ENCODE measurements at regions not wholly inside any gene's neighbourhood (a gene's known extent, or its start where the extent isn't known, plus 50 kb on each side); places are given as distances from the start of the nearest gene placed in this dataset.

DNA sequence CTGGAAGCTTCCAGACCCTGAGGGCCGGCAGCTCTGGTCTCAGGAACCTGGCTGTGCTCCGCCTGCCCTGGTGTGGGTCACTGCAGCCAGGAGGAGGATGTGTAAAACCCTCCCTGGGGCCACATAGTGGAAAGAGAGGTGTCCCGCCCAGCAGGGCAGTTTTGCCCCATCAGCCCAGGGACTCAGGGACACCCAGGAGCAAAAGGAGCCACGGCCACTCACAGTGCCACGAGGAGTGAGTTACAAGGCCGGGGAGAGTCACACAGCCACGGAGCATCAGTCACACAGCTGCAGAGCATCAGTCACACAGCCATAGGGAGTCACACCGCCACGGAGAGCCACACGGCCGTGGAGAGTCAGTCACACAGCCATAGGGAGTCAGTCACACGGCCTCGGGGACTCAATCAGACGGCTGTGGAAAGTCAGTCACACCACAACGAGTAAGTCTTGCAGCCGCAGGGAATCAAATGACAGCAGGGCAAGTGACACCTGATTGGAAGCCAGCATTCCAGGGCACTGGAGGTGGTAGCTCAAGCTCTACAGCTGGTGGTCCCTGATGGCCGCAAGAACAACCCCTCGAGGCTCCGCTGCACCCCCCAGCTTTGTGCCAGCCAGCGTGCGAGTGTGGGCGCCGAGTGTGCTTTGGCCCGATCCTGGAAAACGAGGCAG lies 60.9 kb downstream of the DLL1 start:
- H3K27ac ChIP-seq (ENCODE audit: low read depth, low read length) = no peak overlapping the region

DNA sequence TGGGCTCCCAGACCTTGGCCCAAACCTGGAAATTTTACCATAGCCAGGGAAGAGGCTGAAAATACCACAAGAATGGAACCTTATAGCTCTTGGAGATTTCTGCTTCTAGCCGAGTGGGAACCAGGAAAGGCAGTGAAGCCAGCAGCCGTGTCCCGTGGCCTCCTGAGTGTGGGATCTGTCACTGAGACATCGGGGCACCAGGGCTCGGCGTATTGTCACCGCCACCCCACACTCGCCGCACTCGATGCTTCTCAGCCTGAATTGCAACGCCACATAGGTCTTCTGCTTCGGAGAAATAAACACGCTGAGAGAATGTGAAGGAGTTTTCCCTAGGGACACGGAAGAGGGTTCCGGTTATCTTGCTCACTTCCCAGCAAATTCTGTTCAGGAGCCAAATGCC lies 61.5 kb downstream of the DLL1 start:
- Histone ChIP-seq H2AK5ac (ENCODE audit: low read length) (no peak overlapping the region), H2AFZ (ENCODE audit: insufficient read depth, low read length, poor library complexity) (no peak overlapping the region), H3K23ac (ENCODE audit: low read length) (no peak overlapping the region), H3K79me1 (ENCODE audit: low read length) (peaks cover 27% of the 10 kb centered on the region), H3K4me1 (ENCODE audit: control insufficient read depth in 1 of 2, insufficient read depth in 2 of 2, low read length in 2 of 2) (peaks cover 17 to 23% of the 10 kb centered on the region in 2 experiments), H3K18ac (ENCODE audit: low read length) (no peak overlapping the region), H3K4me2 (ENCODE audit: low read length) (no peak overlapping the region), H3K27me3 (ENCODE audit: insufficient read depth, low read length) (no peaks in the 10 kb centered on the region), H3K36me3 (ENCODE audit: control insufficient read depth in 1 of 2, insufficient read depth in 2 of 2, low read length in 2 of 2) (no peaks in the 10 kb centered on the region), H4K91ac (ENCODE audit: low read depth, low read length) (peak overlapping the region; percentile 18), H2BK120ac (ENCODE audit: insufficient read depth, low read length, poor library complexity) (no peak overlapping the region), H3K4ac (ENCODE audit: low read depth, low read length) (no peak overlapping the region), H4K8ac (ENCODE audit: low read depth, low read length) (no peak overlapping the region), H3K4me3 (ENCODE audit: low read depth, low read length) (no peak overlapping the region), H3K27ac (ENCODE audit: low read depth, low read length) (no peak overlapping the region), H3K79me2 (ENCODE audit: control insufficient read depth, insufficient read depth, low read length, poor library complexity) (no peaks in the 10 kb centered on the region), H2BK12ac (ENCODE audit: low read length) (no peak overlapping the region), H2BK5ac (ENCODE audit: low read depth, low read length, poor library complexity) (no peak overlapping the region), H3K9ac (ENCODE audit: low read length) (no peak overlapping the region), H4K12ac (ENCODE audit: low read depth, low read length) (no peak overlapping the region), H3K14ac (ENCODE audit: low read length) (peak overlapping the region; percentile 22), H3K9me3 (ENCODE audit: insufficient read depth, low read depth, low read length) (peaks cover 2% of the 10 kb centered on the region)
- DNase-seq = no peak
- no CpG with 5 or more reads among the region's 15 CpGs for WGBS (ENCODE audit: extremely low coverage, insufficient coverage, insufficient read length)

More for the DNA sequence above, 60.9 kb downstream of the DLL1 start:
- Histone ChIP-seq H3K4me1 (ENCODE audit: control insufficient read depth in 1 of 2, insufficient read depth in 2 of 2, low read length in 2 of 2) (peaks cover 15 to 18% of the 10 kb centered on the region in 2 experiments), H3K36me3 (ENCODE audit: control insufficient read depth in 1 of 2, insufficient read depth in 2 of 2, low read length in 2 of 2) (no peaks in the 10 kb centered on the region), H2AFZ (ENCODE audit: insufficient read depth, low read length, poor library complexity) (no peak overlapping the region), H2BK120ac (ENCODE audit: insufficient read depth, low read length, poor library complexity) (no peak overlapping the region), H3K4ac (ENCODE audit: low read depth, low read length) (no peak overlapping the region), H3K79me2 (ENCODE audit: control insufficient read depth, insufficient read depth, low read length, poor library complexity) (no peaks in the 10 kb centered on the region), H3K9me3 (ENCODE audit: insufficient read depth, low read depth, low read length) (peaks cover 2% of the 10 kb centered on the region), H3K14ac (ENCODE audit: low read length) (peak overlapping the region; percentile 32), H4K8ac (ENCODE audit: low read depth, low read length) (no peak overlapping the region), H3K9ac (ENCODE audit: low read length) (no peak overlapping the region), H3K79me1 (ENCODE audit: low read length) (peaks cover 24% of the 10 kb centered on the region), H2AK5ac (ENCODE audit: low read length) (peak overlapping the region; percentile 20), H2BK5ac (ENCODE audit: low read depth, low read length, poor library complexity) (no peak overlapping the region), H3K18ac (ENCODE audit: low read length) (no peak overlapping the region), H2BK12ac (ENCODE audit: low read length) (peak overlapping the region; percentile 13), H3K27me3 (ENCODE audit: insufficient read depth, low read length) (no peaks in the 10 kb centered on the region), H3K4me3 (ENCODE audit: low read depth, low read length) (no peak overlapping the region), H4K91ac (ENCODE audit: low read depth, low read length) (peak overlapping the region; percentile 15), H3K23ac (ENCODE audit: low read length) (no peak overlapping the region), H4K12ac (ENCODE audit: low read depth, low read length) (no peak overlapping the region), H3K4me2 (ENCODE audit: low read length) (no peak overlapping the region)
- no CpG with 5 or more reads among the region's 25 CpGs for WGBS (ENCODE audit: extremely low coverage, insufficient coverage, insufficient read length)
- DNase-seq = no peak

DNA sequence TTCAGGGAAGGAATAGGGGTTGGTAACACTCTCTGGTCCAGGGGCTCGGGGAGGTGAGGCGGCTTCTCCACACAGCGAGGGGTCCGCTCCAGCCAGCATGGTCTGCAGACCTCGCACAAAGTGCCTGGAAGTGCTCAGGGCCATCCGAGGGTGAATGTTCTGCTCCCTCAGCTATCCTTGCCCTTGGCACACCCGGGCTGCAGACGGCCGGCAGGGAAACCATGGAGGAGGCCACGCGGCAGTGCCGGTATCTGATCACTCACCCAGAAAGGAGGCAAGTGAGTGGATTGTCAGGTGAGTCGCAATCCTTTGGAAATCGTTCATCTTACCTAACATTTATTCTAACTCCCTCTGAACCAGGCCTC lies 62.0 kb downstream of the DLL1 start:
- peak overlapping the region; percentile 18 for H4K91ac ChIP-seq (ENCODE audit: low read depth, low read length)
- no peaks in the 10 kb centered on the region for H3K79me2 ChIP-seq (ENCODE audit: control insufficient read depth, insufficient read depth, low read length, poor library complexity)
- no peak overlapping the region for H3K14ac ChIP-seq (ENCODE audit: low read length)
- no peak overlapping the region for H3K4ac ChIP-seq (ENCODE audit: low read depth, low read length)
- H3K27ac ChIP-seq (ENCODE audit: low read depth, low read length) = no peak overlapping the region
- H4K8ac ChIP-seq (ENCODE audit: low read depth, low read length) = no peak overlapping the region
- no peak overlapping the region for H4K12ac ChIP-seq (ENCODE audit: low read depth, low read length)
- WGBS (ENCODE audit: extremely low coverage, insufficient coverage, insufficient read length) = no CpG with 5 or more reads among the region's 14 CpGs
- no peak overlapping the region for H3K9ac ChIP-seq (ENCODE audit: low read length)
- H2BK5ac ChIP-seq (ENCODE audit: low read depth, low read length, poor library complexity) = no peak overlapping the region
- peaks cover 19 to 27% of the 10 kb centered on the region in 2 experiments for H3K4me1 ChIP-seq (ENCODE audit: control insufficient read depth in 1 of 2, insufficient read depth in 2 of 2, low read length in 2 of 2)
- H2AFZ ChIP-seq (ENCODE audit: insufficient read depth, low read length, poor library complexity) = no peak overlapping the region
- no peak overlapping the region for H2BK120ac ChIP-seq (ENCODE audit: insufficient read depth, low read length, poor library complexity)
- no peak overlapping the region for H3K23ac ChIP-seq (ENCODE audit: low read length)
- H2BK12ac ChIP-seq (ENCODE audit: low read length) = peak overlapping the region; percentile 42
- no peaks in the 10 kb centered on the region for H3K27me3 ChIP-seq (ENCODE audit: insufficient read depth, low read length)
- peaks cover 2% of the 10 kb centered on the region for H3K9me3 ChIP-seq (ENCODE audit: insufficient read depth, low read depth, low read length)
- no peak overlapping the region for H3K4me3 ChIP-seq (ENCODE audit: low read depth, low read length)
- H2AK5ac ChIP-seq (ENCODE audit: low read length) = no peak overlapping the region
- H3K36me3 ChIP-seq (ENCODE audit: control insufficient read depth in 1 of 2, insufficient read depth in 2 of 2, low read length in 2 of 2) = no peaks in the 10 kb centered on the region
- DNase-seq = peak; percentile 51 to 64
- peaks cover 30% of the 10 kb centered on the region for H3K79me1 ChIP-seq (ENCODE audit: low read length)
- H3K4me2 ChIP-seq (ENCODE audit: low read length) = no peak overlapping the region
- H3K18ac ChIP-seq (ENCODE audit: low read length) = no peak overlapping the region

DNA sequence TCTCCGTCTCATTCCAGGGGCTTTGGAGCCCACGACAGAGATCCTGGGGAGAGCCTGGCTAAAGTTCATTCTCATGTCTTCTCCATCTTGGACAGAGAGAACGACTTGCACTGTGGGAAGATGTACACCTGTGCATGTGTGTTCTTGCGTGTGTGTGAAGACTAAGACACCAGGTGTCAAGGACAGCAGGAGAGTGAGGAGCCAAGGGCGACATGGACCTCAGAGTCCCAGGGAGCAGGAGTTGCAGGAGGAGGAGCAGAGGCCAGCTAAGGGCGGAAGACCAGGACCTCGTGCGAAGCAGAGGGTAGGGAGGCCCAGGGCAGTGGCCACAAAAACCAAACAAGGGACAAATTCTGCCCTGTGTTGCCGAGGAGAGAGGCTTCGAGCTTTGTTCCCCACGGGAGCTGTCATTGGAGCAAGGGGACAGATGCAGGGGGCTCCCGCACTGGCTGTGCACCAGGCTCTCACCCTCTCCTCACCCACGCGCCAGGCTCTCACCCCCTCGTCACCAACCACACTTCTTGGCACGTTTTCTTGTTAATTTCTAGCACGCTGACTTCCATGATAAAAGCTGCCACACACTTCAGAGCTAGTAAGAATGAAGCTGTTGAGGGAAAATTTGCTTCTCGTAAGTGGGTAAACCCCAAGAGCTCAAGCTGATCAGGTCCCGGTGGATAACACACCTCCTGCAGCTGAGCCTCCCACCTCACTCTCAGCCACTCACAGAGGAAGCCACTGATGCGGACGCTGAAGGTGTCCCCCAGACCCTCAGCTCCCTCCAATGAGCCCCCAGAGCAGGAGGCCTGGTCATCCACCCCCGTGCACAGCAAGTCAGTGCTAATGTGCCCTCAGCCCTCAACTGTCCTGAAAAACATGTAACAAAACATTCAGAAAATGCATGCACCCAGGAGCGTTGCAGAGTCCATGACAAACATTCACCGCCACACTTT lies 62.6 kb downstream of the DLL1 start:
- Histone ChIP-seq H3K14ac (ENCODE audit: low read length) (peak overlapping the region; percentile 42), H2BK120ac (ENCODE audit: insufficient read depth, low read length, poor library complexity) (peak overlapping the region; percentile 7), H2AFZ (ENCODE audit: insufficient read depth, low read length, poor library complexity) (no peak overlapping the region), H3K9ac (ENCODE audit: low read length) (no peak overlapping the region), H2BK5ac (ENCODE audit: low read depth, low read length, poor library complexity) (no peak overlapping the region), H3K4ac (ENCODE audit: low read depth, low read length) (no peak overlapping the region), H3K4me1 (ENCODE audit: control insufficient read depth in 1 of 2, insufficient read depth in 2 of 2, low read length in 2 of 2) (peaks cover 24 to 33% of the 10 kb centered on the region in 2 experiments), H4K8ac (ENCODE audit: low read depth, low read length) (no peak overlapping the region), H3K79me2 (ENCODE audit: control insufficient read depth, insufficient read depth, low read length, poor library complexity) (peaks cover under 1% of the 10 kb centered on the region), H4K91ac (ENCODE audit: low read depth, low read length) (peak overlapping the region; percentile 5), H3K9me3 (ENCODE audit: insufficient read depth, low read depth, low read length) (peaks cover 2% of the 10 kb centered on the region), H2BK12ac (ENCODE audit: low read length) (peak overlapping the region; percentile 61), H3K23ac (ENCODE audit: low read length) (no peak overlapping the region), H4K12ac (ENCODE audit: low read depth, low read length) (no peak overlapping the region), H3K27ac (ENCODE audit: low read depth, low read length) (no peak overlapping the region), H3K4me3 (ENCODE audit: low read depth, low read length) (no peak overlapping the region), H3K79me1 (ENCODE audit: low read length) (peaks cover 35% of the 10 kb centered on the region), H2AK5ac (ENCODE audit: low read length) (peak overlapping the region; percentile 34), H3K36me3 (ENCODE audit: control insufficient read depth in 1 of 2, insufficient read depth in 2 of 2, low read length in 2 of 2) (no peaks in the 10 kb centered on the region), H3K4me2 (ENCODE audit: low read length) (no peak overlapping the region), H3K27me3 (ENCODE audit: insufficient read depth, low read length) (no peaks in the 10 kb centered on the region), H3K18ac (ENCODE audit: low read length) (no peak overlapping the region)
- peak; percentile 49 to 76 for DNase-seq
- WGBS (ENCODE audit: extremely low coverage, insufficient coverage, insufficient read length) = no CpG with 5 or more reads among the region's 24 CpGs

Data from trophoblast cell (in vitro differentiated cells and primary cell).